ENCODE measurements at regions not wholly inside any gene's neighbourhood (a gene's known extent, or its start where the extent isn't known, plus 50 kb on each side); places are given as distances from the start of the nearest gene placed in this dataset.

DNA sequence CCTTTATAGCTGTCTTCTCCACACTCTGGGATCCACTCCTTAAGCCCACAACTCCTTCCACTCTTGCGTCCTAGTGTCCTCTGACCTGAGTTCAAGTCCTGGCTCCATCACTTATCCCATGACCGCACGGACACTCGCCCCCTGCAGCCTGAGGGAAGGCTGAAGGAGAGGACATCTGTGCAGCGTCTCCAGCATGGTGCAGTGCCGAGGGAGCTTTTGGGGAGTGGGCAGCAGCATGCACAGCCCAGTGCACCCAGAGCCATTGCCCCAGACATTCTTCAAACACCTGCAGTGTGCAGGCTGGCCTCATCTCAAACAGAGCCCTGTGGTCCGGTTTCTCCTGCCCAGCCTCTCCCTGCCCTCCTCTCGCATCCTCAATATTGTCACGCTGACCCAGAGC, 317.1 kb upstream of the ZMIZ1 start:
- no peak for DNase-seq (ENCODE audit: low read depth)
- H3K4me3 ChIP-seq (ENCODE audit: low read depth, low read length), result no peak overlapping the region
- no peak for TF ChIP-seq CTCF (IDR thresholded peaks at IDR 0.05; ENCODE audit: insufficient read depth, low read depth, low read length)

DNA sequence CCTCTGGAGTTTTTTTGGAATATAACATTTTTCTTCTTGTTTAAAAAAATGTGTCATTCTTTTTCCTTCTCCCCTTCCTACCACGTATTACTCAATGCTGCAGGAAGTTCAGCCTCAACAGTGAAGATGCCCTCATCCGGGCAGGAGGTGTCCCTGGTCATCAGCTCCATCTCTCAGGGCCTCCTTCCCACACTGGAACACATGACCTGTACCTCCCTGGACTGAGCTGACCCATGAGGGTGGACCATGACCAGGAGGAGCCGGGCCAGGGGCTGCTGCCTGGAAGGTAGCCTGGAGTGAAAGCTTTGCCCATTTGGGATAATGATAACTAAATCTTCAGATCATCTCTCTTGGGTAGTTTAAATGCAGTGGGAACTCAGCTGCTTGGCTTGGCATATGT, 316.5 kb upstream of the ZMIZ1 start:
- no peak for DNase-seq (ENCODE audit: low read depth)
- TF ChIP-seq CTCF (IDR thresholded peaks at IDR 0.05; ENCODE audit: insufficient read depth, low read depth, low read length), result no peak
- no peak overlapping the region for H3K4me3 ChIP-seq (ENCODE audit: low read depth, low read length)

- no peak for DNase-seq (ENCODE audit: low read depth)
- no peak for TF ChIP-seq CTCF (IDR thresholded peaks at IDR 0.05; ENCODE audit: insufficient read depth, low read depth, low read length)
- no peak overlapping the region for H3K4me3 ChIP-seq (ENCODE audit: low read depth, low read length)
Observed at GRCh38 chr10:78752708-78753107, 316.1 kb upstream of the ZMIZ1 start.

DNA sequence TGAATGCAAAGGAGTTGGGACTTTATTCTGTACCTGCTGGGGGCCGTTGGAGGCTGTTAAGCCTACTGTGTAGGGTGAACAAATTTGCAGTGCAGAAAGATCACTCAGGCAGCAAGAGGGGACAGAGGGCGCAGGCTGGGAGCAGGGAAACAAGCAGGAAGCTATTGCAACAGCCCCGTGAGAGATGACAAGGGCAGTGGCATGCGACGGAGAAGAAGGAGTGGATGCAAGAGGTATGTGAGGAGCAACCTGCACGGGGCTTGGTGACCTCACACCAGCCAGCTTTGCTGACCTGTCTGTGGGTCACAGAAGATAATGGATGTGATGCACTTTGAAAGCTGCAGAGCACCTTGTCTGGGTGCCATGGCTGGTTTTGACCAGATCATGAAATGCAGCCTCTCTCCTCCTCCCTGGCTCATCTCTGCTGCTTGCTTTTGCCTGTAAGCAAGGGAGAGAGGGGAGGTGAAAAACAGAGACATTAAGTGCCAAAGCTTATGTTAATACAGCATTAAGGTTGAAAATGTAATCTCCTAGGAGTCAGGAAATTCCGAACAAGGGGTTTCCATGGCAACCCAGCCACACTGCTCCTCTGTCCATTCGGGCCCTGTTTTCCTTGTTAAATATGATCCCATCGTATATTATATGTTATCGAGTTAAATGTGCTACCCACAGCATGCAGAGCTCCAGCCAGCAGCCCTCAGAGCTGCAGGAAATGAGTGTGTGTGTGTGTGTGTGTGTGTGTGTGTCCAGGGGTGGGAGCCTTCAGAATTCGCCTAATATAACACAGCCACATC, 314.3 kb upstream of the ZMIZ1 start:
- H3K4me3 ChIP-seq (ENCODE audit: low read depth, low read length), result no peak overlapping the region
- no peak for TF ChIP-seq CTCF (IDR thresholded peaks at IDR 0.05; ENCODE audit: insufficient read depth, low read depth, low read length)

DNA sequence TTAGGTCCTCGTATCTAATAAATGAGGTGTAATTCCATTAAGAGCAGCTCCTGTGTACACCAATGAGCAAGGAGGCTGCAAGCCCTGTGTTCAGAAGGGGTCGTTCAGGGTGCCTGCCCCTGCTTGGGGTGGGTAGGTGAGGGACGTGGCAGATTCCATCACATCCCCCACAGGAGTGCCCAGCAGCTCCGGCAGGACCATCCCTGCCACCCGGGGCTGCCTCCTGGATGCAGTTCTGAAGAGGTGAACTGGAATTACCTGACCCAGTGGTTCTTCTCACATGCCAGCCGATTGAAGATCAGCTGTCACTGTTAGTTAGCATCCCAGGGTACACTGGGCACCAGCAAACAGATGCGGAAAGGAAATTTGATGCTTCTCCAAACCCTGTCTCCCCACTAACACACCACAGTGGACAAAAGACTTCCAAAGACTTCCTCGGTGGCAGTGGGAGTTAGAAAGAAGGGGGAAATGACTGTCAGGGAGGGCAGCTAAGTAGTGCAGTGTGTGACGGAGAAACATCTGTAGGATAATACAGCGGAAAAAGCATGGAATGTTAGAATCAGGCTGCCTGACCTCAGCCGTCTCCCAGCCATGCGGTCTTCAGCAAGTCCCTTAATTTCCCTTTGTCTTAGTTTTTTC, 313.6 kb upstream of the ZMIZ1 start:
- TF ChIP-seq CTCF (IDR thresholded peaks at IDR 0.05; ENCODE audit: insufficient read depth, low read depth, low read length), result no peak
- DNase-seq (ENCODE audit: low read depth), result no peak
- no peak overlapping the region for H3K4me3 ChIP-seq (ENCODE audit: low read depth, low read length)

More for the DNA sequence above, 314.3 kb upstream of the ZMIZ1 start:
- DNase-seq (ENCODE audit: low read depth), result peak; percentile 94

DNA sequence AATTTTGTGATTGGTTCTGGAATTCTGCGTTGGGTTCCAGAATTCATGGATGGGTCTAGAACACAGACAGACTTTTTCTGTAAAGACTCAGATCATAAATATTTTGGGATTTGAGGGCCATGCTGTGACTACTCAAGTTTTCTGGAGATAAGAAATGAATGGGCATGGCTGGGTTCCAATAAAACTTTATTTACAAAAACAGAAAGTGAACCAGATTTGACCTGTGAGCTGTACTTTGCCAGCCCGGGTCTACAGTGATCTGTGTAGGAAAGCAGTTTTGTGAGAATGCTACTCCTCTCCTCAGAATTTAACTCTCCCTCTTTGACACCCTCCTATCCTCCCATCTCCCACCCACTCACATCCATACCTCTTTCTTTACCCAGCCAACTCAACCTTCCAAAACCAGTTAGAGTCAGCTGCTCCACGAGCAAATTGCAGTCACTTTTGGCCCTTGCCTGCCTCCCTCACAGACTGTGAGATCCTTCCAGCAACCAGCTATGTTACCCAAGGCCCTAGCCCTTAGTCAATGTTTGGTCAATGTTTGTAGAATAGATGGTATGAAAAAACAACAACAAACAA, 312.8 kb upstream of the ZMIZ1 start:
- TF ChIP-seq CTCF (IDR thresholded peaks at IDR 0.05; ENCODE audit: insufficient read depth, low read depth, low read length), result no peak
- H3K4me3 ChIP-seq (ENCODE audit: low read depth, low read length), result no peak overlapping the region
- no peak for DNase-seq (ENCODE audit: low read depth)

All from fibroblast of villous mesenchyme (primary cell).